Smooth muscle cell (in vitro differentiated cells): ENCODE measurements at regions not wholly inside any gene's neighbourhood (a gene's known extent, or its start where the extent isn't known, plus 50 kb on each side); places are given as distances from the start of the nearest gene placed in this dataset.

Experiments used
- DNase-seq: peaks from one replicate; lab custom pipeline; 2025; ENCODE audit not compliant: unreplicated experiment; lab: John Stamatoyannopoulos, UW
- H2AFZ ChIP-seq: fragments of 200-600 bp; sonication (generic); 2 replicates; pipeline ENCODE4 v1.6.0; 2016; ENCODE audit warnings: antibody characterized with exemption, low read depth, mild to moderate bottlenecking
- H3F3A ChIP-seq: fragments of 200-600 bp; sonication (generic); 2 replicates; pipeline ENCODE4 v1.6.0; 2017; ENCODE audit warnings: antibody characterized with exemption, low read depth
- H3K27ac ChIP-seq: fragments of 200-600 bp; sonication (generic); 2 replicates; pipeline ENCODE4 v1.5.1; 2016; ENCODE audit warnings: low read depth, mild to moderate bottlenecking
- H3K27me3 ChIP-seq: fragments of 200-600 bp; sonication (generic); 2 replicates; pipeline ENCODE4 v1.6.1; 2016; ENCODE audit warnings: low read depth, mild to moderate bottlenecking
- H3K36me3 ChIP-seq: fragments of 200-600 bp; sonication (generic); 2 replicates; pipeline ENCODE4 v1.5.1; 2016; ENCODE audit warnings: low read depth
- H3K4me1 ChIP-seq: fragments of 200-600 bp; sonication (generic); 2 replicates; pipeline ENCODE4 v1.5.1; 2016; ENCODE audit warnings: low read depth
- H3K4me2 ChIP-seq: fragments of 200-600 bp; sonication (generic); 2 replicates; pipeline ENCODE4 v1.6.0; 2016; ENCODE audit warnings: mild to moderate bottlenecking
- H3K4me3 ChIP-seq: fragments of 200-600 bp; sonication (generic); 2 replicates; pipeline ENCODE4 v1.5.1; 2016; ENCODE audit warnings: mild to moderate bottlenecking
- H3K79me2 ChIP-seq: fragments of 200-600 bp; sonication (generic); 2 replicates; pipeline ENCODE4 v1.6.0; 2016; ENCODE audit warnings: low read depth, mild to moderate bottlenecking
- H3K9ac ChIP-seq: fragments of 200-600 bp; sonication (generic); 2 replicates; pipeline ENCODE4 v1.6.0; 2016; ENCODE audit warnings: low read depth
- H3K9me3 ChIP-seq: fragments of 200-600 bp; sonication (generic); replicated peaks from 2 replicates; pipeline ENCODE4 v1.5.1; 2016; ENCODE audit warnings: low read depth
- H4K20me1 ChIP-seq: fragments of 200-600 bp; sonication (generic); 2 replicates; pipeline ENCODE4 v1.6.0; 2016; ENCODE audit warnings: low read depth
- WGBS: methylation state at CpG from one replicate; pipeline ENCODE4 v1.1.7; 2016; ENCODE audit warnings: low lambda C conversion rate; 5-methylcytosine and 5-hydroxymethylcytosine counted together
- TF ChIP-seq, protein P1 (sequence below): fragments of 200-600 bp; sonication (generic); IDR thresholded peaks from 2 replicates; pipeline ENCODE4 v1.5.1; 2017; ENCODE audit warnings: borderline replicate concordance, mild to moderate bottlenecking, antibody characterized with exemption; ENCODE audit not compliant: insufficient read depth, poor library complexity, severe bottlenecking

DNA sequence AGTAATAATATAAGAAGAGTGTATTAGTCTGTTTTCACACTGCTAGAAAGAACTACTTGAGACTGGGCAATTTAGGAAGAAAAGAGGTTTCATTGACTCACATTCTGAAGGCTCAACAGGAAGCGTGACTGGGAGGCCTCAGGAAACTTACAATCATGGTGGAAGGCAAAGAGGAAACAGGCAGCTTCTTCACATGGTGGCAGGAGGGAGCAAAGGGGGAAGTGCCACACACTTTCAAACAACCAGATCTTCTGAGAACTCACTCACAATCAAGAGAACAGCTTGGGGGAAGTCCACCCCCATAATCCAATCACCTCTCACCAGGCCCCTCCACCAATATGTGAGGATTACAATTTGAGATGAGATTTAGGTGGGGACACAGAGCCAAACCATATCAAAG lies 212.5 kb upstream of the HDAC9 start:
- Histone ChIP-seq H3K9me3 (no peaks in the 10 kb centered on the region), H4K20me1 (no peaks in the 10 kb centered on the region), H3K4me2 (no peak overlapping the region), H3K4me1 (no peaks in the 10 kb centered on the region), H3F3A (no peaks in the 10 kb centered on the region), H3K9ac (no peak overlapping the region), H3K27ac (no peak overlapping the region), H3K36me3 (no peaks in the 10 kb centered on the region), H2AFZ (no peak overlapping the region), H3K79me2 (no peaks in the 10 kb centered on the region), H3K27me3 (no peaks in the 10 kb centered on the region), H3K4me3 (no peak overlapping the region)
- 0% methylated on average over 1 of the region's 1 CpG for WGBS
- TF ChIP-seq, protein P1, sequence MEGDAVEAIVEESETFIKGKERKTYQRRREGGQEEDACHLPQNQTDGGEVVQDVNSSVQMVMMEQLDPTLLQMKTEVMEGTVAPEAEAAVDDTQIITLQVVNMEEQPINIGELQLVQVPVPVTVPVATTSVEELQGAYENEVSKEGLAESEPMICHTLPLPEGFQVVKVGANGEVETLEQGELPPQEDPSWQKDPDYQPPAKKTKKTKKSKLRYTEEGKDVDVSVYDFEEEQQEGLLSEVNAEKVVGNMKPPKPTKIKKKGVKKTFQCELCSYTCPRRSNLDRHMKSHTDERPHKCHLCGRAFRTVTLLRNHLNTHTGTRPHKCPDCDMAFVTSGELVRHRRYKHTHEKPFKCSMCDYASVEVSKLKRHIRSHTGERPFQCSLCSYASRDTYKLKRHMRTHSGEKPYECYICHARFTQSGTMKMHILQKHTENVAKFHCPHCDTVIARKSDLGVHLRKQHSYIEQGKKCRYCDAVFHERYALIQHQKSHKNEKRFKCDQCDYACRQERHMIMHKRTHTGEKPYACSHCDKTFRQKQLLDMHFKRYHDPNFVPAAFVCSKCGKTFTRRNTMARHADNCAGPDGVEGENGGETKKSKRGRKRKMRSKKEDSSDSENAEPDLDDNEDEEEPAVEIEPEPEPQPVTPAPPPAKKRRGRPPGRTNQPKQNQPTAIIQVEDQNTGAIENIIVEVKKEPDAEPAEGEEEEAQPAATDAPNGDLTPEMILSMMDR = no peak
- DNase-seq = no peak

DNA sequence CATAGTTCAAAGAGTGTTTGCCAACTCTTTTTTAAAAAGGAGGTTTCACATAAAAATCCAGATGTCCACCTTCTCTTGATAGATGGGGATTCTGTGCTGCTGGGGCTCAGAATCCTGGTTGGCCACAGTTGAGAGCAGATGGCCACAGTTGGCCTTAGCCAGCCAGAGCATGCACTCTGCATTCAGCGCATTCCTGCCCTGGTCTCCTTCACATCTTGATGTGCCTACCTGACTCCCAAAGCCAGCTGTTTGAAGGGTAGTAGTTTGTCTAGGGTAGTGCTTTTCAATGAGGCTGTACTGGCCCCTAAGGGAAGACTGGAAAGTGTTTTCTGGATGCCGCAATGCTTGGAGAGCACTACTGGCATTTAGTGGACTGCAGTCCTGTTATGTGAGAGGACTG lies 208.1 kb upstream of the HDAC9 start:
- no peak overlapping the region for H2AFZ ChIP-seq
- H4K20me1 ChIP-seq = no peaks in the 10 kb centered on the region
- no peak overlapping the region for H3K9ac ChIP-seq
- TF ChIP-seq, protein P1 = no peak
- H3K79me2 ChIP-seq = no peaks in the 10 kb centered on the region
- no peak overlapping the region for H3K4me2 ChIP-seq
- no peaks in the 10 kb centered on the region for H3K4me1 ChIP-seq
- H3K4me3 ChIP-seq = no peak overlapping the region
- no peaks in the 10 kb centered on the region for H3K9me3 ChIP-seq
- H3K27me3 ChIP-seq = no peaks in the 10 kb centered on the region
- H3F3A ChIP-seq = no peaks in the 10 kb centered on the region
- no peak overlapping the region for H3K27ac ChIP-seq
- no peak for DNase-seq
- no peaks in the 10 kb centered on the region for H3K36me3 ChIP-seq
- 95% methylated on average over 2 of the region's 2 CpGs for WGBS

DNA sequence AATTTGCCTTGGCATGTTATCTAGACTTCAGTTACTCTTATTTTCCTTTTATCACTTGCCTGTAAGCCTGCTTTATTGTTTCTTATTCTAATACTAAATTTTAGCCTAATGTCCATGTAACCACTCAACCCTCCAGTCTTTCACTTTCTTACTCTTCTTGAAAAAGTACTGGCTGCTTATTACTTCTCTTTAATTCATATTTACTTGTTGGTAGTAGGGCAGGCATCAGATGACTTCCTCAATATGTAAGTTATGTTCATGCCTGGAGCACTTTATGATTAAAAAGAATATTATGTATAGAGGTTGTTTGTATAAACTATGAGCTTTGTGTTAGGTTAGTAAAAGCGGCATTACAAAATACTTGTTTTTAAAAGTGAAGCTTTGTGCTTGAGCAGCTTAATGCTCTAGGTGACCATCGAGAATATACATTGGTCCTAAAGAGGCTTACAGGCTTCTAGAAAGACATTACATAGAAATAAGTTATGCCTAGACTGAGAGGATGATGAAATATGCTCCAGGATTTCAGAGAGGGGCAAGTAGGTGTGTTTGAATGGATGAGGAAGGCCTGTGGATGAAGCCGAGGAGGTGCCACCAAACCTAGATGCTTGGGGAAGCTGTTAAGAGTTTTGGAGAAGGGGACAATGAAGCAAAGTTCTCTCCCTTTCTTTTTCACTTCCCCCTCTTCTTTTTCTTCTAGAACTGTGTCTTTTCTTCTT lies 207.1 kb upstream of the HDAC9 start:
- Histone ChIP-seq H3K79me2 (no peaks in the 10 kb centered on the region), H3K36me3 (no peaks in the 10 kb centered on the region), H3K4me2 (no peak overlapping the region), H2AFZ (no peak overlapping the region), H3K27ac (no peak overlapping the region), H4K20me1 (no peaks in the 10 kb centered on the region), H3K9me3 (no peaks in the 10 kb centered on the region), H3K9ac (no peak overlapping the region), H3K27me3 (no peaks in the 10 kb centered on the region), H3K4me3 (no peak overlapping the region), H3K4me1 (no peaks in the 10 kb centered on the region), H3F3A (no peaks in the 10 kb centered on the region)
- 90% methylated on average over 3 of the region's 3 CpGs for WGBS
- no peak for DNase-seq
- TF ChIP-seq, protein P1 = no peak

DNA sequence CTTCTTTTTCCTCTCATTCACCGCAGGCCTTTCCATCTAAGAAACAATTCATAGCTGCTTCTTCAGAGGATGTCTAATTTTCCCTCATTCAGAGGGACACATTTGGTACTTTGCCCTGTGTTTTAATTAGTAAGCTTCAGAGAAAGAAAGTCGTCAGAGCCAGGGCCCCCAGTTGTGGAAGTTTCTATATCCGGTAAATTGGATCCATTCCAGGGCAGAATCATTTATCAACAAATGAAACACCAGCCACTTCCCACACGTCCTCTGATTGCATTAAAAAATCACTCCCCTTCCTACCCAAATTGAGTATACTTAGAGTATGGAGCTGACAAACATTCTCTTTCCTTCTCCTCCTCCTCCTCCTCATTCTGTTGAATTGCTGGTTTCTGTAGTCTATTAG lies 205.8 kb upstream of the HDAC9 start:
- Histone ChIP-seq H3K4me2 (peak overlapping the region; percentile 59), H2AFZ (no peak overlapping the region), H3F3A (no peaks in the 10 kb centered on the region), H3K4me3 (no peak overlapping the region), H3K27me3 (no peaks in the 10 kb centered on the region), H4K20me1 (no peaks in the 10 kb centered on the region), H3K27ac (no peak overlapping the region), H3K79me2 (no peaks in the 10 kb centered on the region), H3K36me3 (no peaks in the 10 kb centered on the region), H3K9ac (no peak overlapping the region), H3K4me1 (no peaks in the 10 kb centered on the region), H3K9me3 (no peaks in the 10 kb centered on the region)
- 71% methylated on average over 4 of the region's 4 CpGs for WGBS
- TF ChIP-seq, protein P1 = no peak
- no peak for DNase-seq
